ENCODE measurements at regions not wholly inside any gene's neighbourhood (a gene's known extent, or its start where the extent isn't known, plus 50 kb on each side); places are given as distances from the start of the nearest gene placed in this dataset.

DNA sequence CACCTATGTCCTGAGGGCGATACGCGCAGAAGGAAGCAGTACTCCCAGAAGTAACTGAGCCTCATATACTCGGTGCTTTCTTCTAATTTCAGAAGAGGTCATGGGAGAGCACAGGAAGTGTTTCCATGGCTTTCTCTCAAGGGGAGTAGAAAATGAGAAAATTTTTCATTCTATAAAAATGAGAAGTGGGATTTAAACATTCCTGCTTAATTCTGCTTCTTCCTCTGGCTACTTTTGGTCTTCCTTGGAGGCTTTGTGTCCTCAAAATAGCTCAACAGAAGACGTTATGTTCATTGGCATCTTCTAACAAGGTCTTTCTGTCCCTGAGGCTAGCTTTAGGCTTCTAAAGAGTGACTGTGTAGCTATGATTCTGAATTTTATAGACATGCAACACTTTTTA, 497.0 kb downstream of the TDRD15 start:
- TF ChIP-seq ZNF132 (tag by site-specific recombination; IDR thresholded peaks at IDR 0.05; ENCODE audit: borderline replicate concordance) (no peak), ZNF629 (tag by site-specific recombination; IDR thresholded peaks at IDR 0.05) (no peak), ZNF529 (tag by site-specific recombination; IDR thresholded peaks at IDR 0.05; ENCODE audit: insufficient replicate concordance) (no peak)
- TF ChIP-seq, protein P1, sequence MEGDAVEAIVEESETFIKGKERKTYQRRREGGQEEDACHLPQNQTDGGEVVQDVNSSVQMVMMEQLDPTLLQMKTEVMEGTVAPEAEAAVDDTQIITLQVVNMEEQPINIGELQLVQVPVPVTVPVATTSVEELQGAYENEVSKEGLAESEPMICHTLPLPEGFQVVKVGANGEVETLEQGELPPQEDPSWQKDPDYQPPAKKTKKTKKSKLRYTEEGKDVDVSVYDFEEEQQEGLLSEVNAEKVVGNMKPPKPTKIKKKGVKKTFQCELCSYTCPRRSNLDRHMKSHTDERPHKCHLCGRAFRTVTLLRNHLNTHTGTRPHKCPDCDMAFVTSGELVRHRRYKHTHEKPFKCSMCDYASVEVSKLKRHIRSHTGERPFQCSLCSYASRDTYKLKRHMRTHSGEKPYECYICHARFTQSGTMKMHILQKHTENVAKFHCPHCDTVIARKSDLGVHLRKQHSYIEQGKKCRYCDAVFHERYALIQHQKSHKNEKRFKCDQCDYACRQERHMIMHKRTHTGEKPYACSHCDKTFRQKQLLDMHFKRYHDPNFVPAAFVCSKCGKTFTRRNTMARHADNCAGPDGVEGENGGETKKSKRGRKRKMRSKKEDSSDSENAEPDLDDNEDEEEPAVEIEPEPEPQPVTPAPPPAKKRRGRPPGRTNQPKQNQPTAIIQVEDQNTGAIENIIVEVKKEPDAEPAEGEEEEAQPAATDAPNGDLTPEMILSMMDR (tag by site-specific recombination; IDR thresholded peaks at IDR 0.05): no peak

All from HEK293 (cell line).